Left colon (tissue), 2 donors: ENCODE measurements at regions not wholly inside any gene's neighbourhood (a gene's known extent, or its start where the extent isn't known, plus 50 kb on each side); places are given as distances from the start of the nearest gene placed in this dataset.

Experiments used
- ATAC-seq: fragments of 200-7000 bp; cut with Tn5 transposase; one replicate; pipeline ENCODE4 v1.9.1; 2020; ENCODE audit warnings: mild to moderate bottlenecking, moderate library complexity
- DNase-seq, 2 donors: peaks; one replicate each; pipeline ENCODE4 v3.0.0-alpha.2; 2020
- intact Hi-C, 2 donors: fragments of 100-400 bp; cut with DNase I in 1 of 2; cut with micrococcal nuclease in 1 of 2; formaldehyde crosslinking; loops; one replicate each; pipeline versions ENCODE4 v1.11.2 to v1.14.0; 2022; cut with DNase I, micrococcal nuclease
- donor health status: DM: no; HTN: no; CAD: no.
- donor health status: DM: yes; HTN: yes; CAD: no.

DNA sequence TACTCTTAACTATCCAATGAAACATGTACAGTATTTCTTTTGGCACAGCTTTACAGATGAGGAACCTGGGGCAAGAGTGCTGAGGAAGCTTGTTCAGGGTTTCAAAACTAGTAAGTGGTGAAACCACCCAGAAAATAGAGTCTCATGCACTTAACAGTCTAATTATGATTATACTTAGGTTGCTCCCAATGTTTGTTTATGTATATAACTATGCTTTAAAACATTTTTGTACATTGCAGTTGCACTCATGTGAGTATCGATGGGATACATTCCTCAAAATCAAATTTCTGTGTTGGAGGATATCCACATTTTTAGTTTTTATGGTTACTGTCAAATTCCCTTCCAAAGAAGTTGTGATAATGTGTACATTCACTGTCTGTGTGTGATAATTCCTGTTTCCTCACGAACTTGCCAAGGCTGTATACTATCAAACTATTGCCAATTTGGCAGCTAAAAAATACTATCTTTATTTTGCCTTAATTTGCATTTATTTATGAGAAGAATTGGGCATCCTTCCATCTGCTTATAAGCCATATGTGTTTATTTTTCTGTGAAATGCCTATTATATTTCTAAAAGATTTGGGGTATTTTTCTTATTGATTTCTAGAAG lies 143.9 kb upstream of the SSTR1 start:
- no peak for DNase-seq
- no peak for ATAC-seq
- intact Hi-C loops = no loop called here

DNA sequence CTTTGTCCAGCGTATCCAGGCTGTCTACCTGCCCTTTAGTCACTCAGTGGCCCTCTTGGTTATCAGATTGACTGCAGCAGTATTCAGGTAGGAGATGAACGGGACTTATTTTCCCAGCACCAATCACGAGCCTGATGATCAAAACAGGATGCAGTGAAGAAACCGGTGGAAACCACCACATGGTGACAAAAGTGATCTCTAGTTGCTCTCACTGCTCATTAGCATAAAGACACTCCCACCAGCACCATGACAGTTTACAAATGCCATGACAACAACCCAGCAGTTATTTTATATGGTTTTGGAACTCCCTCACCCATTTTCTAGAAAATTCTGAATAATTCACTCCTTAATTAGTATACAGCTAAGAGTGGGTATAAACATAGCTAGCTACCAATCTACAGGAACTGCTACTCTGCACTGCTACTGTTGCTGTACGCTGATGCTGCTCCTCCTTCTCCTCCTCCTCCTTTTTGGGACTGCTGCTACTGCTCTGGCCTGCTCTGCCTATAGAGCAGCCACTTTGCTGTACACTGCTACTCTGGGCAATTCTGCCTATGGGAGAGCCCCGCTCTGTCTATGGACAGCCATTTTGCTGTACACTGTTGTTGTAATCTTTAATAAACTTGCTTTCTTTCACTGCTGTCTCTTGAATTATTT lies 142.5 kb upstream of the SSTR1 start:
- intact Hi-C loops = no loop called here
- DNase-seq (no peak), ATAC-seq (no peak)

DNA sequence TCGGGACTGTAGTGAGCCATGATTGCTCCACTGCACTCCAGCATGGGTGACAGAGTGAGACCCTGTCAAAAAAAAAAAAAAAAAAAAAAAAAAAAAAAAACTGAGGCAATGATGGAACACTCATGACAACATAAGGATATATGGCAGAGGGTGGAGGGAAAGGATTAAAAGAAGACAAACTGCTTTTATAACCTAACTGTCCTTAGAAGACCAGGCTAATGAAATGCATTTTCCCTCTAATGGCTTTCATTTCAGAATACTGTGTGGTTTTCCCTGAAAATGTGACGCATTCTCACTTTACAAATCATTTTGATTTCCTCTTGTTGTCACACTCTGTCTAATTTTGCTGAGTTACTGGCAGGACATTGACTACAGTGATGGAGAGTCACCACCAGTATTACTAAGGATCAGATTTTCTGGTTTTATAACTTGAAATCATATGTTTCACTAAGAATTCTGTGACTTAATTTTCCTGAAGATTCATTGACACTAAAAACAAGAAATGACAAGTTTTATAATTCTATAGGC lies 137.6 kb upstream of the SSTR1 start:
- DNase-seq (no peak), ATAC-seq (no peak)
- intact Hi-C loops = no loop called here

DNA sequence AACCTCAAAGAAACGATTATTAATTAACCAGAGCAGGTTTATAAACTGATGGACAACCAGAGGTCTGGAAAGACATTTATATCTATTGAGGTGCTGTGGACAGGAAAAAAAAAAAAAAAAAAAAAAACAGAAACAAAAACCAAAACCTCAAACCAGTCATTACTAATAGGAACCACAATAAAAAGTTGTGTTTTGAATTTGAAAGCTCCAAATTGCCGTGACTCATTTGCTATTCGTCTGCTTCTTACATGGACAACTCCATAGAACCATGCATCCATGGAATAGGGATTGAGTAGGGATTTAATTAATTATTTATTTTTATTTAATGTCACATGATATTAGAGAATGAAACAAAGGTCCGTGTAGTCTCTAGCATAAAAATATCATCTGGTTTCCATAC lies 134.1 kb upstream of the SSTR1 start:
- ATAC-seq = no peak
- DNase-seq = no peak
- intact Hi-C loops = no loop called here

DNA sequence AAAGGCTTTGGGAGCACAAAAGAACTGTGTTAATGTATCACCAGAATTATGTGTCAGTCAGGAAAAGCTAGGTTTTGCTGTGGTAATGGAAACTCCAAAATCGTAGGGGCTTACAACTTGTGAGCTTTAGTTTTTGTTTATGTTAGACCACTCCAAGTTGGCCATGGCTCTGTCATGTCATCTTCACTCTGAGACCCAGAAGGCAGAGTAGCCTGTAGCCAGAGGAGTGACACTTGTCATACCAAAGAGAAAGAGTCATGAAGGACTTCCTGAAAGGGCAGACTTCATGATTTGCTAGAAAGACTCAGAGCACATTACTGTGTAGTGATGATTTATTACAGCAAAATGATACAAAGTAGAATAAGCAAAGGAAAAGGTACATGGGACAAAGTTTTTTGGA lies 133.6 kb upstream of the SSTR1 start:
- intact Hi-C loops = no loop called here
- ATAC-seq = no peak

DNA sequence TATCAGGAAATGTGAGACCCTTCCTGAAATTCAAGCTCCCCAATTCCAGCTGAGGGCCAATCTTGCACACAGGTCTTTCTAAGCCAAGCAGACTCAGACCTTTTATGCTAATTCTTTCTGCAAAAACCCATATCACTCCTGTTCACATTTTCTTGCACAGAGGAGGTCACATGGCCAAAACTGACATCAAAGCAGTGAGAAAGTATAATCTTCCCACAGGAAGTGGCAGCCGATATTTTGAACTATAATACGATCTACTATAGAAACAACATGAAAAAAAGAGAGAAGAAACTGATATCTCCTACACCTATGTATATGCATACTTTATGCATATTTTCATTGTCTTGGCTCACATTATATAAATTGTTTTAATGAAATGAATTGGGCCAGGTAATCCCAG lies 132.9 kb upstream of the SSTR1 start:
- intact Hi-C loops = no loop called here
- DNase-seq = no peak
- ATAC-seq = no peak

More for the DNA sequence above, 133.6 kb upstream of the SSTR1 start:
- no peak for DNase-seq

DNA sequence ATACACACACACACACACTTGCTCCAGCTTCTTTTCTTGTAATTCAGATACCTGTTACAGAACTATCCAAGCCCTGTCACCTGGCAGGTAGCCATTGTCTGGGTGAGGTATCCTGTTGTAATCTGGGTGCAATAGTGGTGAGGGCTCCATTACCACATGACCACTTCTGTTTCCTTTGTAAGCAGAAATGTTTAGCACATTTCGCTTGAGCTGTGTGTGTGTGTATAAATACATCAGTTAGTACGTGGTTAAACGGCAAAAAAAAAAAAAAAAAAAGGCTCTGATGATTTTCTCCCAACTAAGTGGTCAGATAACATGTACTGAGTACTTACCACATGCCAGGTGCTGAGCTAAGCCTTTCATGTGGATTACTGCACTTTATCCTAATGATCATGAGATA lies 129.3 kb upstream of the SSTR1 start:
- no peak for ATAC-seq
- intact Hi-C loops = no loop called here
- DNase-seq = peak; percentile 16 to 25

DNA sequence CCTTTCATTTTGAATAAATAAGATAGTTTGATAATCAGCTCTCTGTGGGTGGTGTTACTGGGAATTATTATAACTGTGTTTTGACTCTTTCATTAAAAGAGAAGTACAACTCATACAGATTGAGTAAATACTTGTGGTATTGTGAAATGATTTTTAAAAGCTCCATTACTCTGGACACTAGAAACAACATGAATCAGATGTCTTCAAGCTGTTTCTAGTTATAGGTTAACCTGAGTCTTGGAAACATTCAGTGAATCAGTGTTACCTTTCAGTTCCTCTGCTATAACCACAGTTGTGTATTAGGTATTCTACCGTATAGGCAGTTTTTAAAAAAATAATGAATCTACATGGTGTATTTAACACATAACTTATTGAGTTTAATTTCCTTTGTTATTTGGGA lies 128.4 kb upstream of the SSTR1 start:
- intact Hi-C loops = no loop called here
- ATAC-seq (no peak), DNase-seq (no peak)

DNA sequence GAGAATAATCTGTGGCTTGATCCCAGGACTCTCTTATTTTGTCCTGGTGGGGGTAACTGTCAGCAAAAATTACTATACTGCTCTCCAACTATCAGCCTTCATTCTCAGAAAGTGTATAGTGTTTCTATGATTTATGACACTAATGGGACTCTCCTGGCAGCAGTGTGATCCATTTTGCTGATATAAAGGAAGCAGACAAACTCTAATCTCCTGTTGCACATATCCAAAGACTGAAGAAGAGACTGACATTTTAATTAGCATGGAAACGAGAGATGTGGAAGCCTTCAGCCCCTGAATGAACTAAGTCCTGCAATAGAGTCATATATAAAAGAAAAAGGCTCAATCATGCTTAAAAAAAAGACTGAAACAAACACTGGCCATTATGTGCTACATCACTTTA lies 127.8 kb upstream of the SSTR1 start:
- no peak for ATAC-seq
- DNase-seq = no peak
- intact Hi-C loops = no loop called here

DNA sequence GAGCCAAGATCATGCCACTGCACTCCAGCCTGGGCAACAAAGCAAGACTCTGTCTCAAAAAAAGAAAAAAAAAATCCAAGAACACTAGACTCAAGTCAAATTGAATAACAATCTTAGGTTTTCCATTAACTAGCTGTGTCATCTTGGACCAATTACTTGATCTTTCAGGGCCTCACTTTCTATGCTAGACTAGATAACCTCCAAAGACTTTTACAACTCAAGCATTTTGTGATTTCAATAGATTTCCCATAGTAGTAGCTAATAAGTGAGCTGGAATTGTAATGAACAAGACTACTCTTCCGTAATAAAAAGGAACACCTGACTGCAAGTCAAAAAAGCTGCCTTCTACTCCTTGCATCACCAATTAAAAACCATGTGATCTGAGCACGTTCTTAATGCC lies 127.0 kb upstream of the SSTR1 start:
- ATAC-seq (no peak), DNase-seq (no peak)
- intact Hi-C loops = no loop called here

DNA sequence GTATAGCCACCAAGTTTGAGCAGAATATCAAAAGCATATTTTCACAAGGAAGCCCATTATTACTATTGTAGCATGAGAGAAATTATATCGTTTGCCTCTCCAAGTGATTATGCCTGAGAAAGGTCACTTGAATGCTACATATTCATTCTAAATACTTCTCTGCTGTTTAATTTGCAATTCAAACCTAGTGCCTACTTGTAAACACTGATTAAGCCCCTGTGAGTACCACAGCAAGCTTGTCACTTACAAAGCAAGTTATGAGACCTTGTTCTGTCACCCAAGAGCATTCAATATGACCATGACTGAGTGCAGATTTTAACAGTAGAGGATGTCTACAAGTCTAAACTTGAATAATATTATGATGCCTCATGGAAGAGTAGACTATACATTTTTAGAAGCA lies 124.7 kb upstream of the SSTR1 start:
- ATAC-seq = no peak

DNA sequence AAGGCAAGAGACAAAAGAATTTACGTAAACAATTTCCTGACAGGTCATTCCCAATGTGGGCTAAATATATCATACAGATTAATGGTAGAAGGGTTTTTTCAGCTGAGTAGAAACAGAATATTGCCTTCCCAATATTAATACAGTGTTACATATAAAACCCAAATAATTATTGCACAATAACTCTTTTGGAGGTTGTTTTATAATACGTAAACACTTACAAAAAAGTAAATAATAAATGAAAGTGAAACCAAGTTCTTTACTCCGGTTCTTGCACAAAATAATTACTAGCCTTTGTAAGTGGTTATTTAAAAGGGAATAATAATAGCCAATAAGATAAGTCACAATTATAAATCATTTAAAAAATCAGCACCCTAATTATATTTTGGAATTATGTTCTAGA lies 118.6 kb upstream of the SSTR1 start:
- ATAC-seq = no peak
- intact Hi-C loops = no loop called here
- no peak for DNase-seq

More for the DNA sequence above, 124.7 kb upstream of the SSTR1 start:
- intact Hi-C loops = no loop called here
- no peak for DNase-seq

DNA sequence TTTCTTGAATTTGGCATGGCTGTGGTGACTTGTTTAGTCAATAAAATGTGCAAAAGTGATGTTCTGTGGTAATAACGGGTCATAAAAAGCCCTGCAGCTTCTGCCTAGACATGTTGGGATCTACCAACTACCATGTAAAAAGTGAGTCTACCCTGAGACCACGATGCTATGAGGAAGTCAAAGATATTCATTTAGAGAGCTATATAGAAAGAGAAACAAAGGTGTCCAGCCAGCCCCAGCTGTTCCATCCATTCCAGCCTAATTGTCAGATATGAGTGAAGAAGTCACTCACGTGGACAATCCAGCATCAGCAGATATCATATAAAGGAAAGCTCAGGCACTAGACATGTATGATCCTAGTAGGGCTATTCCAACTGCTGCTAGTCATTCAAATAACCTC lies 117.2 kb upstream of the SSTR1 start:
- intact Hi-C loops = no loop called here
- ATAC-seq = no peak
- DNase-seq = no peak

DNA sequence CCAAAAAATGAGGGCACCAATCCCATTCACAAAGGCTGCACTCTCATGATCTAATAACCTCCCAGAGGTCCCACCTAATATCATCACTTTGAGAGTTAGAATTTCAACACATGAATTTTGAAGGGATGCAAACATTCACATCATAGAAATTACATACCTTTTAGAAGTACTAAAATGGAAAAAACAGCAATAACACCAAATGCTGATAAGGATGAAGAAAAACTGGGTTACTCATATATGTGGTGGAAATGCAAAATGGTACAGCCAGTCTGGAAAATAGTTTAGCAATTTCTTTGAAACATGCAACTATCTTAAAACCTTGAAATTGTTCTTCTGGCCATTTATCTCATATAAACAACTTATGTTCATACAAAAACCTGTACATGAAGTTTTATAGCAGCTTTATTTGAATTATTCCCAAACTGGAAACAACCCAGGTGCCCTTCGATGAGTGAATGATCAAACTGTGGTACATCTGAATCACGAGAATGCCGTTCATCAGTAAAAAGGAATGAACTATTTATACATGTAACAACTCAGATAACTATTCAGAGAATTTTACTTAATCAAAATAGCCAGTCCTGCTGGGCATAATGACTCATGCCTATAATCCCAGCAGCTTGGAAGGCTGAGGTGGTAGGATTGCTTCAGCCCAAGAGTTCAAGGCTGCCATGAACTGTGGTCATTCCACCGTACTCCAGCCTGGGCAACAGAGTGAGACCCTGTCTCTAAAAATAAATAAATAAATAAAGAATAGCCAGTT lies 109.4 kb upstream of the SSTR1 start:
- intact Hi-C loops = no loop called here
- DNase-seq = no peak
- ATAC-seq = no peak

DNA sequence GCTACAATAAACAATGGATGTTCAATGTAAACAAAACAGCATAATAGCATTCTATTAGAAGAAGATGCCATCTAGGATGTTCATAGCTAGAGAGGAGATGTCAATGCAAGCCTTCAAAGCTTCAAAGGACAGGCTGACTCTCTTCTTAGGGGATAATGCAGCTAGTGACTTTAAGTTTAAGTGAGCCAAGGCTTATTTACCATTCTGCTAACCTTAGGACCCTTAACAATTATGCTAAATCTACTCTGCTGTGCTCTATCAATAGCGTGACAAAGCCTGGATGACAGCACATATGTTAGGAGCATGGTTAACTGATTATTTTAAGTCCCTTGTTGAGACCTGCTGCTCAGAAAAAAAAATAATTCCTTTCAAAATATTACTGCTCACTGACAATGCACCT lies 106.0 kb upstream of the SSTR1 start:
- intact Hi-C loops = no loop called here
- ATAC-seq (no peak), DNase-seq (no peak)

DNA sequence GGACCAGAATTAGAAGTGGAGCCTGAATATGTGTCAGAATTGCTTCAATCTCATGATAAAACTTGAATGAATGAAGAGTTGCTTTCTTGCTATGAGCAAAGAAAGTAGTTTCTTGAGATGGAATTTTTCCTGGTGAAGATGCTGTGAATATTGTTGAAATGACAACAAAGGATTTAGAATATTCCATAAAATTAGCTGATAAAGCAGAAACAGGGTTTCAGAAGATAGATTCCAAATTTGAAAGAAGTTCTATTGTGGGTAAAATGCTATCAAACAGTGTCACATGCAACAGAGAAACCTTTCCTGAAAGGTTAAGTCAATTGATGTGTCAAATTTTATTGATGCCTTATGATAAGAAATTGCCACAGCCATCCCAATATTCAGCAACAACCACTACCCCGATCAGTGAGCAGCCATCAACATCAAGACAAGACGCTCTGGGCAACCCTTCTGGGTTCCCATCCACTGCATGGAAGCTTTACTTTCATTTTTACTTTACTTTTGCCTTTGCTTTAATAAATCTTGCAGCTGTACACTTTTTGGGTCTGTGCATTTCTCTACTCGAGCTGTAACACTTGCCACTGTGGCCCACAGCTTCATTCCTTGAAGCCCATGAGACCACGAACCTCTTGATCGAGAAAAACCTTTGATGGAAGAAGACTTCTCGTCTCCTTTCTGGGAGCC lies 104.0 kb upstream of the SSTR1 start:
- ATAC-seq = no peak
- no peak for DNase-seq
- intact Hi-C loops = no loop called here

DNA sequence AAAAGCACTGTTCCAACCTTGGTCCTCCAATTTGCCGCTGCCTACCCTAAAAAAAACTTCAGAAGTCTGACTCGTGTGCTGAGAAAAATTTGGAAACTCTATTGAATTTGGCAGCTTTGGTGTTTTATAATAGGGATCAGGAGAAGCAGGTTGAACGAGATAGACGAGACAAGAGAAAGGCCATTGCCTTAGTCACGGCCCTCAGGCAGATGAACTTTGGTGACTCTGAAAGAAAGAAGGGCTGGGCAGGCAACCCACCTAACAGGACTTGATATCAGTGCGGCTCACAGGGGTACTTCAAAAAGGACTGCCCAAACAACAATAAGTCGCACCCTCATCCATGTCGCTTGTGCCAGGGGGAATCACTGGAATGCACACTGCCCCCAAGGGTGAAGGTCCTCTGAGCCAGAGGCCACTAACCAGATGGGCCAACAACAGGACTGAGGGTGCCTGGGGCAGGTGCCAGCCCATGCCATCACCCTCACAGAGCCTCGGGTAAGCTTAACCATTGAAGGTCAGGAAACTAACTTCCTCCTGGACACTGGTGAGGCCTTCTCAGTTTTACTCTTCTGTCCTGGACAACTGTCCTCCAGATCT lies 102.5 kb upstream of the SSTR1 start:
- no peak for ATAC-seq
- DNase-seq = no peak
- intact Hi-C loops = no loop called here

DNA sequence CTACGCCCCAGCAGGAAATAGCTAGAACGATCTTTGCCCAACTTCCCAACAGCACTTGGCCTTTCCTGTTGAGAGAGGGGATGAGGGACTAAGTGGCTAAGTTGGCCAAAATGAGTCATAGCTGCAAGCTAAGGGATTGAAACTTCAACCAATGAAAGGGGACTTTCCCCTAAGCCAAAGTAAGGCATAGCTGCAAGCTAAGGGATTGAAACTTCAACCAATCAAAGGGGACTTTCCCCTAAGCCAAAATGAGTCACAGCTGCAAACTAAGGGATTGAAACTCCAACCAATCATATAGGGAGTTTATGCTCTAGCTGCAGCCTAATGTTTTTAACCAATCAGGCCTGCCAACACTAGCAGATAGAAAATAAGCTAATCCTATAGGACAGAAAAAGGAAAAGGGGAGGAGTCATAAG lies 100.5 kb upstream of the SSTR1 start:
- intact Hi-C loops = no loop called here
- ATAC-seq = no peak
- no peak for DNase-seq

DNA sequence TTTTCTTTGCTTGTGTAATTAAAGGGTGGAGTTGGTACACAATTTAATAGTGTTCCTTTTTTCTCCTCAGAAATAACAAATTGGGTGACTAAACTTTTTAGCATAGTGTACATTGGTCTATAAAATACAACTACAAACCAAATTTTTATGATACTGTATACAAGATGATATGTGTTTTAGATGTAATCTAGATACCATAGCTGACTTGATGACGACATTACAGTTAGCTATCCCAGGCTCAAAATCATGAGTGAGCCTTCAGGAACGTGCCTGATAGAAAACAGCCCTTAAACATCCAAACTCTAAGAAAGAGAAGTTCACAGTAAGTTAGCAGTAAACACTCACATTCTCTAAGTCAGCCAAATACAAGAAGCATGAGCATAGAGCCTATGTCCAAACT lies 99.0 kb upstream of the SSTR1 start:
- peak; percentile 26 for ATAC-seq
- intact Hi-C loops = no loop called here
- DNase-seq = no peak
